Fibroblast of lung (primary cell): ENCODE measurements at regions not wholly inside any gene's neighbourhood (a gene's known extent, or its start where the extent isn't known, plus 50 kb on each side); places are given as distances from the start of the nearest gene placed in this dataset.
"Not testable (repeated sequence)": the region's sequence is repeated elsewhere in the genome, so short reads cannot be mapped to it uniquely, and the experiment has no call there.

ENCODE experiments used
- DNase-seq, 2 donors: peaks; one replicate each; pipeline versions ENCODE4 v3.0.0 to v3.0.0-alpha.2; 2010; ENCODE audit warnings: low read depth in 2 of 2
- H2AFZ ChIP-seq: 2 replicates; pipeline ENCODE4 v1.5.1; 2012; ENCODE audit warnings: low read length, control low read depth, inconsistent platforms
- H3K27ac ChIP-seq: 2 replicates; pipeline ENCODE4 v1.5.1; 2011; ENCODE audit warnings: low read length, control low read depth; ENCODE audit not compliant: insufficient read depth
- H3K27me3 ChIP-seq: 2 replicates; pipeline ENCODE4 v1.5.1; 2011; ENCODE audit warnings: mild to moderate bottlenecking, low read length; ENCODE audit not compliant: control insufficient read depth, insufficient read depth
- H3K36me3 ChIP-seq: 2 replicates; pipeline ENCODE4 v1.5.1; 2011; ENCODE audit warnings: low read length; ENCODE audit not compliant: control insufficient read depth, insufficient read depth
- H3K4me1 ChIP-seq: 2 replicates; pipeline ENCODE4 v1.5.1; 2011; ENCODE audit warnings: low read length; ENCODE audit not compliant: control insufficient read depth, insufficient read depth; ENCODE audit errors: extremely low read depth
- H3K4me2 ChIP-seq: 2 replicates; pipeline ENCODE4 v1.5.1; 2011; ENCODE audit warnings: low read length, control low read depth; ENCODE audit not compliant: insufficient read depth; ENCODE audit errors: extremely low read depth
- H3K4me3 ChIP-seq, 4 experiments: fragments of 200-600 bp in 1 of 4; sonication (generic) in 1 of 4; replicated peaks in 1 of 4; 2 replicates each; pipeline ENCODE4 v1.5.1; 2011 to 2016; ENCODE audit warnings: low read length in 4 of 4, low read depth in 3 of 4, mild to moderate bottlenecking in 3 of 4, control low read depth in 2 of 4, inconsistent platforms in 1 of 4, mixed read lengths in 1 of 4; ENCODE audit not compliant: insufficient read depth in 1 of 4; ENCODE audit errors: control extremely low read depth in 1 of 4
- H3K79me2 ChIP-seq: 2 replicates; pipeline ENCODE4 v1.5.1; 2012; ENCODE audit warnings: mild to moderate bottlenecking, low read length, inconsistent platforms; ENCODE audit not compliant: control insufficient read depth, insufficient read depth
- H3K9ac ChIP-seq: 2 replicates; pipeline ENCODE4 v1.5.1; 2011; ENCODE audit warnings: mild to moderate bottlenecking, low read length, control low read depth; ENCODE audit not compliant: insufficient read depth
- H3K9me3 ChIP-seq: 2 replicates; pipeline ENCODE4 v1.5.1; 2012; ENCODE audit warnings: low read depth, low read length; ENCODE audit not compliant: control insufficient read depth, insufficient read depth
- H4K20me1 ChIP-seq: 2 replicates; pipeline ENCODE4 v1.5.1; 2011; ENCODE audit warnings: low read length; ENCODE audit not compliant: control insufficient read depth, insufficient read depth; ENCODE audit errors: extremely low read depth
- EZH2 ChIP-seq: IDR thresholded peaks from 2 replicates; pipeline ENCODE4 v1.5.1; 2012; ENCODE audit warnings: low read length, control low read depth, mild to moderate bottlenecking; ENCODE audit errors: missing control alignments
- TF ChIP-seq, protein P1 (sequence below), 2 donors: IDR thresholded peaks in 1 of 2; conservative IDR thresholded peaks in 1 of 2; 1 replicate in 1 of 2; 2 replicates in 1 of 2; pipeline ENCODE4 v1.5.1; 2011 to 2012; ENCODE audit warnings: low read length in 2 of 2, control low read depth in 1 of 2, inconsistent platforms in 1 of 2, low read depth in 1 of 2, mild to moderate bottlenecking in 1 of 2

- H3K36me3 ChIP-seq = no peaks in the 10 kb centered on the region
- no peaks in the 10 kb centered on the region for H3K9me3 ChIP-seq
- no peak overlapping the region for H3K4me3 ChIP-seq
- H3K27me3 ChIP-seq = no peaks in the 10 kb centered on the region
- H4K20me1 ChIP-seq = no peaks in the 10 kb centered on the region
- H3K9ac ChIP-seq = no peak overlapping the region
- no peak overlapping the region for H2AFZ ChIP-seq
- H3K4me1 ChIP-seq = no peaks in the 10 kb centered on the region
- DNase-seq = no peak
- H3K79me2 ChIP-seq = no peaks in the 10 kb centered on the region
- H3K4me2 ChIP-seq = no peak overlapping the region
- no peak overlapping the region for H3K27ac ChIP-seq
- no peak for TF ChIP-seq EZH2
- TF ChIP-seq, protein P1, sequence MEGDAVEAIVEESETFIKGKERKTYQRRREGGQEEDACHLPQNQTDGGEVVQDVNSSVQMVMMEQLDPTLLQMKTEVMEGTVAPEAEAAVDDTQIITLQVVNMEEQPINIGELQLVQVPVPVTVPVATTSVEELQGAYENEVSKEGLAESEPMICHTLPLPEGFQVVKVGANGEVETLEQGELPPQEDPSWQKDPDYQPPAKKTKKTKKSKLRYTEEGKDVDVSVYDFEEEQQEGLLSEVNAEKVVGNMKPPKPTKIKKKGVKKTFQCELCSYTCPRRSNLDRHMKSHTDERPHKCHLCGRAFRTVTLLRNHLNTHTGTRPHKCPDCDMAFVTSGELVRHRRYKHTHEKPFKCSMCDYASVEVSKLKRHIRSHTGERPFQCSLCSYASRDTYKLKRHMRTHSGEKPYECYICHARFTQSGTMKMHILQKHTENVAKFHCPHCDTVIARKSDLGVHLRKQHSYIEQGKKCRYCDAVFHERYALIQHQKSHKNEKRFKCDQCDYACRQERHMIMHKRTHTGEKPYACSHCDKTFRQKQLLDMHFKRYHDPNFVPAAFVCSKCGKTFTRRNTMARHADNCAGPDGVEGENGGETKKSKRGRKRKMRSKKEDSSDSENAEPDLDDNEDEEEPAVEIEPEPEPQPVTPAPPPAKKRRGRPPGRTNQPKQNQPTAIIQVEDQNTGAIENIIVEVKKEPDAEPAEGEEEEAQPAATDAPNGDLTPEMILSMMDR (conservative IDR thresholded peaks at IDR 0.05 in 1 of 2, IDR thresholded peaks at IDR 0.05 in 1 of 2; ENCODE audit: low read depth in 1 of 2, low read length in 2 of 2) = no peak
Measured at GRCh38 chr12:128111951-128112350, 155.0 kb upstream of the TMEM132C start.

GRCh38 chr12:128113250-128113649 lies 153.7 kb upstream of the TMEM132C start:
- not testable (repeated sequence) for H3K27me3 ChIP-seq, H3K36me3 ChIP-seq, H3K9ac ChIP-seq, H3K9me3 ChIP-seq, H3K4me1 ChIP-seq, H4K20me1 ChIP-seq, H3K4me2 ChIP-seq, H3K27ac ChIP-seq, H3K4me3 ChIP-seq, H3K79me2 ChIP-seq, H2AFZ ChIP-seq
- peak in 1 of 2 donors; percentile 10 for DNase-seq

DNA sequence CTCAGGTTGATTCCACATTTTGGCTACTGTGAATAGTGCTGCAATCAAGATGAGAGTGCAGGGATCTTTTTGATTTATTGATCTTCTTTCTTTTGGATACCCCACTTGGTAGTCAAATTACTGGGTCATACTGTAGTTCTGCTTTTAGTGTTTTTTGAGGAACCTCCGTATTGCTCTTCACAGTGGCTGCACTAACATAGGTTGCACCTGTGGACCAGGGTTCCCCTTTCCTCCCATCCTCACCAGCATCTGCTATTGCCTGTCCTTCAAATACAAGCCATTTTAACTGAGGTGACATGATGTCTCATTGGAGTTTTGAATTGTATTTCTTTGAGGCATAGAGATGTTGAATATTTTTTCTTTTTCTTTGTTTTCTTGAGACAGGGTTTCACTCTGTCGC lies 152.5 kb upstream of the TMEM132C start:
- Histone ChIP-seq H3K4me1 (no peaks in the 10 kb centered on the region), H2AFZ (no peak overlapping the region), H3K4me3 (no peak overlapping the region), H3K4me2 (no peak overlapping the region), H3K27me3 (no peaks in the 10 kb centered on the region), H4K20me1 (no peaks in the 10 kb centered on the region), H3K27ac (no peak overlapping the region), H3K9ac (no peak overlapping the region), H3K79me2 (no peaks in the 10 kb centered on the region), H3K9me3 (peaks cover 2% of the 10 kb centered on the region), H3K36me3 (no peaks in the 10 kb centered on the region)
- no peak for TF ChIP-seq EZH2
- TF ChIP-seq, protein P1 (conservative IDR thresholded peaks at IDR 0.05 in 1 of 2, IDR thresholded peaks at IDR 0.05 in 1 of 2; ENCODE audit: low read depth in 1 of 2, low read length in 2 of 2) = no peak
- DNase-seq = no peak
